Body of pancreas (tissue), 4 donors: ENCODE measurements at regions not wholly inside any gene's neighbourhood (a gene's known extent, or its start where the extent isn't known, plus 50 kb on each side); places are given as distances from the start of the nearest gene placed in this dataset.

Source experiments
- ATAC-seq: fragments of 150-250 bp; one replicate; pipeline ENCODE4 v1.9.1; 2016
- DNase-seq, 4 donors: peaks; one replicate each; pipeline ENCODE4 v3.0.0-alpha.2; 2019
- H3K27ac ChIP-seq, 4 donors: fragments of 200-600 bp; sonication (generic); 1 replicate in 3 of 4; 2 replicates in 1 of 4; pipeline versions ENCODE4 v1.5.1 to v1.6.1; 2016 to 2019; ENCODE audit warnings: mild to moderate bottlenecking in 1 of 4, mixed read lengths in 1 of 4, moderate library complexity in 1 of 4
- H3K27me3 ChIP-seq, 2 donors: fragments of 200-600 bp; sonication (generic); one replicate each; pipeline ENCODE4 v1.6.0; 2016; ENCODE audit warnings: mild to moderate bottlenecking in 1 of 2
- H3K36me3 ChIP-seq, 2 donors: fragments of 200-600 bp; sonication (generic); replicated peaks in 1 of 2; 2 replicates each; pipeline ENCODE4 v1.5.1; 2016; ENCODE audit warnings: low read depth in 2 of 2; ENCODE audit not compliant: insufficient read depth in 1 of 2
- H3K4me1 ChIP-seq: fragments of 200-600 bp; sonication (generic); one replicate; pipeline ENCODE4 v1.6.0; 2016
- H3K4me3 ChIP-seq, 2 donors: fragments of 200-600 bp; sonication (generic); 1 replicate in 1 of 2; 2 replicates in 1 of 2; pipeline ENCODE4 v1.5.1; 2016 to 2019
- H3K9me3 ChIP-seq, 3 donors: fragments of 200-600 bp; sonication (generic); 1 replicate in 2 of 3; 2 replicates in 1 of 3; pipeline ENCODE4 v1.5.1; 2016
- POLR2A ChIP-seq, 3 donors: fragments of 450-650 bp; IDR thresholded peaks; one replicate each; pipeline ENCODE4 v1.6.1; 2016; ENCODE audit warnings: antibody characterized with exemption in 3 of 3, mild to moderate bottlenecking in 2 of 3
- WGBS, 2 donors: methylation state at CpG; one replicate each; pipeline ENCODE4 v1.1.5; 2017; 5-methylcytosine and 5-hydroxymethylcytosine counted together
- intact Hi-C: fragments of 100-400 bp; cut with DNase I; formaldehyde crosslinking; loops from one replicate; pipeline ENCODE4 v1.15.1; 2023
- TF ChIP-seq, protein P1 (sequence below), 7 experiments: fragments of 450-650 bp in 4 of 7; fragments of 200-600 bp in 3 of 7; sonication (generic) in 3 of 7; IDR thresholded peaks; one replicate each; pipeline ENCODE4 v1.5.1; 2016 to 2019; ENCODE audit warnings: antibody characterized with exemption in 7 of 7

DNA sequence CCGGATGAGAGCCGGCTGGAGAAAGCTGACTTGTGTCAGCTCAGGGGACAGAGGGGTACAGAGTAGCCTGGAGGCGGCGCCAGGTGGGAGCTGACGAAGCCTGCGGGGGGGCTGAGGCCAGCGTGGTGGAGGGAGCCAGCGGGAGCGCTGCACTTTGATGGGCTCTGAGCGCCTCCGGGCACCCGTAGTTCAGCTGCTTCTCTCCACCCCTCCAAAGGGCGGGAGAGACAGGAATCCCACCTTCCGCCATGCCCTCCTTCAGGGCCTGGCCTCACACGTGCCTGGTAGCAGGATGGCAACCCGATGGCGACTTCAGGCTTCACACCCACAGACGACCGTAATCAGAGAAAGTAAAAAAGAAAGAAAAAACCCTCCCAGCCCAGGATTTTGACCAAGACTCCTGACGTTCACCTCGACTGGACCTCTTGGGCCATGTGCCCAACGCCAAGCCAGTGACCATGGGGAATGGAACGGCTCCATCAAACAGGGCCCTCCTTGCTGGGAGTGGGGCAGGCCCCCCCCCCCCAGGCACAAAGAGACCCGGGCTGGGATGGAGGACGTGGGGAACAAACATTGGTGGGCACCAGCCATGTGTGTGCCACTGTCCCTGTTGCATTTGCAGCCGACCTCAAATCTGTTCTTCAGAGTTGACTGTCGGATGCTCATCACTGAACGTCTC is 60.7 kb upstream of the ASAP2 start:
- no peaks in the 10 kb centered on the region for H3K36me3 ChIP-seq
- no peak overlapping the region for H3K27ac ChIP-seq
- ATAC-seq (no peak), DNase-seq (no peak)
- intact Hi-C loops: loop anchor here (10.0 kb wide), 1 partner anchor 199 kb away; no protein-coding TSS in a partner anchor
- H3K9me3 ChIP-seq: no peaks in the 10 kb centered on the region
- WGBS, 2 donors: 73 to 76% methylated on average over 28 of the region's 28 CpGs
- TF ChIP-seq POLR2A (IDR thresholded peaks at IDR 0.05): no peak
- TF ChIP-seq, protein P1, sequence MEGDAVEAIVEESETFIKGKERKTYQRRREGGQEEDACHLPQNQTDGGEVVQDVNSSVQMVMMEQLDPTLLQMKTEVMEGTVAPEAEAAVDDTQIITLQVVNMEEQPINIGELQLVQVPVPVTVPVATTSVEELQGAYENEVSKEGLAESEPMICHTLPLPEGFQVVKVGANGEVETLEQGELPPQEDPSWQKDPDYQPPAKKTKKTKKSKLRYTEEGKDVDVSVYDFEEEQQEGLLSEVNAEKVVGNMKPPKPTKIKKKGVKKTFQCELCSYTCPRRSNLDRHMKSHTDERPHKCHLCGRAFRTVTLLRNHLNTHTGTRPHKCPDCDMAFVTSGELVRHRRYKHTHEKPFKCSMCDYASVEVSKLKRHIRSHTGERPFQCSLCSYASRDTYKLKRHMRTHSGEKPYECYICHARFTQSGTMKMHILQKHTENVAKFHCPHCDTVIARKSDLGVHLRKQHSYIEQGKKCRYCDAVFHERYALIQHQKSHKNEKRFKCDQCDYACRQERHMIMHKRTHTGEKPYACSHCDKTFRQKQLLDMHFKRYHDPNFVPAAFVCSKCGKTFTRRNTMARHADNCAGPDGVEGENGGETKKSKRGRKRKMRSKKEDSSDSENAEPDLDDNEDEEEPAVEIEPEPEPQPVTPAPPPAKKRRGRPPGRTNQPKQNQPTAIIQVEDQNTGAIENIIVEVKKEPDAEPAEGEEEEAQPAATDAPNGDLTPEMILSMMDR (IDR thresholded peaks at IDR 0.05): no peak
- peaks cover 8% of the 10 kb centered on the region for H3K4me1 ChIP-seq
- H3K27me3 ChIP-seq: no peaks in the 10 kb centered on the region
- no peak overlapping the region for H3K4me3 ChIP-seq

DNA sequence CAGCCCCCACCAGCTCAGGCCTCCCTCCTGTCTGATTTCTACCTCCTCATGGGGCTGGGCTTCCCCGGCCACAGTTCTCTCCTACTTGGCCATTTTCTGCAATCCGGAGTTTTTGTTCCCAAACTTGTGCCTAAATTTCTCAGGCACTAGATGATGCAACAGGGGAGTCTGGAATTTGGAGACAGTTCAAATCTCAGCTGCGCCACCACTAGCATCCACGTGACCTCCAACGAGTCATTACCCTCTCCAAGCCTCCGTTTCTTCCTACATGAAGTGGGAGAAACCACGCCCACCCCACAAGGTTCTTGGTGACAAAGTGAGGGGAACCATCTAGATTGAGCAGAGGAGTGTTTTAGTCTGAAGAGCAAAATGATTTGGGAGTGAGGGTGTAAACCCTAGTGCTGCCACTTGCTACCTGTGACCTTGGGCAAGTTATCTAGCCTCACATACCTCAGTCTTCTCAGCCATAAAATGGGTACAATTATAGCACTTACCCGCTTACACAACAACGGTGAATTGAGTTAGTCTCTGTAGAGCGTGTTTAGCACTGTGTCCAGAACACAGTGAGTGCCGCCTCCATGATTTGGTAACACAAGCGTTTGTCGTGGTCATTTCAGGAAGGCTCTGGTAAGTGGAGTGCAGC is 61.4 kb upstream of the ASAP2 start:
- ATAC-seq: no peak
- no peak for DNase-seq
- Histone ChIP-seq H3K27me3 (no peaks in the 10 kb centered on the region), H3K27ac (no peak overlapping the region), H3K4me1 (peaks cover 8% of the 10 kb centered on the region), H3K9me3 (no peaks in the 10 kb centered on the region), H3K36me3 (no peaks in the 10 kb centered on the region), H3K4me3 (no peak overlapping the region)
- TF ChIP-seq, protein P1 (IDR thresholded peaks at IDR 0.05): no peak
- TF ChIP-seq POLR2A (IDR thresholded peaks at IDR 0.05): no peak
- intact Hi-C loops: loop anchor here (10.0 kb wide), 1 partner anchor 200 kb away; no protein-coding TSS in a partner anchor
- WGBS, 2 donors: 53 to 61% methylated on average over 12 to 13 of the region's 13 CpGs

GRCh38 chr2:9144617-9145016 is 62.0 kb upstream of the ASAP2 start:
- no peak for TF ChIP-seq POLR2A (IDR thresholded peaks at IDR 0.05)
- TF ChIP-seq, protein P1 (IDR thresholded peaks at IDR 0.05): no peak
- intact Hi-C loops: loop anchor here (5.0 to 10.0 kb wide), 2 partner anchors 200 to 278 kb away; partner anchors contain the start of genes CPSF3 and ITGB1BP1
- DNase-seq (no peak), ATAC-seq (no peak)
- Histone ChIP-seq H3K9me3 (no peaks in the 10 kb centered on the region), H3K27ac (no peak overlapping the region), H3K27me3 (no peaks in the 10 kb centered on the region), H3K36me3 (no peaks in the 10 kb centered on the region), H3K4me3 (no peak overlapping the region), H3K4me1 (peaks cover 8% of the 10 kb centered on the region)
- 83 to 85% methylated on average over 5 of the region's 5 CpGs for WGBS, 2 donors

DNA sequence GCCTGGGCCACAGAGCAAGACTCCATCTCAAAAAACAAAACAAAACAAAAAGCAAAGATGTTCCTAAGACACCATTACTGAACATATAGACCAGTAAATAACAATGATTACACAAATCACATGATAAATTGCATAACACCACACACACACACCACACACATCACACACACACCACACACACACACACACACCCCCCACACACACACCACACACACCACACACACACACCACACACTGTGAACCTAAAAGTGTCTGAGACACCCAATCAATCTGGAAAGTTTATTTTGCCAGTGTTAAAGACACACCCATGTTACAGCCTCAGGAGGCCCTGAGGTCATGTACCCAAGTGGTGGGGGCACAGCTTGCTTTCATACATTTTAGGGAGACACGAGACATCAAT is 62.6 kb upstream of the ASAP2 start:
- Histone ChIP-seq H3K4me3 (no peak overlapping the region), H3K4me1 (peaks cover 8% of the 10 kb centered on the region), H3K27me3 (no peaks in the 10 kb centered on the region), H3K27ac (no peak overlapping the region), H3K36me3 (no peaks in the 10 kb centered on the region), H3K9me3 (no peaks in the 10 kb centered on the region)
- 77 to 87% methylated on average over 1 of the region's 1 CpG for WGBS, 2 donors
- TF ChIP-seq POLR2A (IDR thresholded peaks at IDR 0.05): no peak
- TF ChIP-seq, protein P1 (IDR thresholded peaks at IDR 0.05): no peak
- ATAC-seq: no peak
- intact Hi-C loops: loop anchor here (5.0 to 10.0 kb wide), 2 partner anchors 201 to 278 kb away; partner anchors contain the start of genes CPSF3 and ITGB1BP1
- DNase-seq: no peak
